SK-N-SH (cell line): ENCODE measurements at regions not wholly inside any gene's neighbourhood (a gene's known extent, or its start where the extent isn't known, plus 50 kb on each side); places are given as distances from the start of the nearest gene placed in this dataset.
A peak's percentile ranks its signal among the peaks of the same experiment; 100 is the strongest.

Experiments used
- CTCF ChIA-PET: fragments of 300-600, 350-600 bp; formaldehyde crosslinking; extraction: SDS; loops from one replicate; lab custom pipeline; 2021; lab: Yijun Ruan, JAX
- POLR2A ChIA-PET: fragments of 350-600 bp; sonication (Branson Sonifier 250); formaldehyde crosslinking; extraction: SDS; loops from one replicate; lab custom pipeline; 2020; ENCODE audit warnings: antibody characterized with exemption, inconsistent platforms; lab: Yijun Ruan, JAX
- DNase-seq: peaks from one replicate; pipeline ENCODE4 v3.0.0; 2012
- H2AFZ ChIP-seq: fragments of 200-600 bp; sonication (generic); 2 replicates; pipeline ENCODE4 v1.8.1; 2016; ENCODE audit warnings: antibody characterized with exemption, mild to moderate bottlenecking, low read depth
- H3F3A ChIP-seq: fragments of 200-600 bp; sonication (generic); replicated peaks from 2 replicates; pipeline ENCODE3; 2016; ENCODE audit warnings: antibody characterized with exemption, mild to moderate bottlenecking; ENCODE audit not compliant: insufficient read depth
- H3K27ac ChIP-seq, 2 experiments: fragments of 200-500 bp in 1 of 2; fragments of 200-600 bp in 1 of 2; sonication (Bioruptor generic) in 1 of 2; sonication (generic), shearing (Covaris generic) in 1 of 2; 2 replicates each; pipeline versions ENCODE4 v1.5.1 to v1.6.1; 2014 to 2016; ENCODE audit warnings: low read depth in 2 of 2, inconsistent platforms in 1 of 2, low read length in 1 of 2, mild to moderate bottlenecking in 1 of 2, mixed read lengths in 1 of 2
- H3K27me3 ChIP-seq: fragments of 200-600 bp; sonication (generic), shearing (Covaris generic); 2 replicates; pipeline ENCODE4 v1.6.1; 2016; ENCODE audit warnings: mixed run types; ENCODE audit not compliant: insufficient read depth
- H3K36me3 ChIP-seq, 2 experiments: fragments of 200-500 bp in 1 of 2; fragments of 200-600 bp in 1 of 2; sonication (Bioruptor generic) in 1 of 2; sonication (generic) in 1 of 2; replicated peaks in 1 of 2; 2 replicates each; pipeline versions ENCODE3 to v1.5.1; 2014 to 2016; ENCODE audit warnings: low read length in 1 of 2, mild to moderate bottlenecking in 1 of 2; ENCODE audit not compliant: insufficient read depth in 2 of 2, control insufficient read depth in 1 of 2
- H3K4me1 ChIP-seq, 2 experiments: fragments of 200-500 bp in 1 of 2; fragments of 200-600 bp in 1 of 2; sonication (Bioruptor generic) in 1 of 2; sonication (generic), shearing (Covaris generic) in 1 of 2; 2 replicates each; pipeline versions ENCODE4 v1.5.1 to v1.6.1; 2014 to 2016; ENCODE audit warnings: low read depth in 1 of 2, low read length in 1 of 2, mixed run types in 1 of 2; ENCODE audit not compliant: insufficient read depth in 2 of 2, control insufficient read depth in 1 of 2
- H3K4me2 ChIP-seq: fragments of 200-600 bp; sonication (generic), shearing (Covaris generic); 2 replicates; pipeline ENCODE4 v1.6.1; 2017; ENCODE audit warnings: mixed run types
- H3K4me3 ChIP-seq, 2 experiments: fragments of 200-500 bp in 1 of 2; fragments of 200-600 bp in 1 of 2; sonication (Bioruptor generic) in 1 of 2; sonication (generic), shearing (Covaris generic) in 1 of 2; 2 replicates each; pipeline versions ENCODE4 v1.5.1 to v1.8.1; 2014 to 2016; ENCODE audit warnings: low read depth in 2 of 2, inconsistent platforms in 1 of 2, low read length in 1 of 2, mild to moderate bottlenecking in 1 of 2, mixed read lengths in 1 of 2, moderate library complexity in 1 of 2
- H3K79me2 ChIP-seq: fragments of 200-600 bp; sonication (generic); 2 replicates; pipeline ENCODE4 v1.8.1; 2017; ENCODE audit warnings: mild to moderate bottlenecking; ENCODE audit not compliant: insufficient read depth
- H3K9ac ChIP-seq: fragments of 200-600 bp; sonication (generic); 2 replicates; pipeline ENCODE4 v1.6.1; 2017; ENCODE audit warnings: mixed run types
- H3K9me2 ChIP-seq: fragments of 200-600 bp; sonication (generic); 2 replicates; pipeline ENCODE4 v1.6.1; 2017; ENCODE audit warnings: mixed run types
- H3K9me3 ChIP-seq: fragments of 200-600 bp; sonication (generic); 2 replicates; pipeline ENCODE4 v1.6.1; 2017; ENCODE audit warnings: mixed run types, mild to moderate bottlenecking, moderate library complexity
- H4K20me1 ChIP-seq: fragments of 200-600 bp; sonication (generic); 2 replicates; pipeline ENCODE4 v1.6.1; 2017; ENCODE audit warnings: mild to moderate bottlenecking, mixed run types; ENCODE audit not compliant: insufficient read depth
- CHD2 ChIP-seq: fragments of 150-350 bp; IDR thresholded peaks from 2 replicates; pipeline ENCODE4 v1.6.1; 2018; ENCODE audit warnings: low read length; ENCODE audit not compliant: partially characterized antibody
- CTCF ChIP-seq: fragments of 200-600 bp; sonication (generic); IDR thresholded peaks from 2 replicates; pipeline ENCODE4 v1.6.1; 2017; ENCODE audit warnings: antibody characterized with exemption, mild to moderate bottlenecking, moderate library complexity
- ELF1 ChIP-seq: IDR thresholded peaks from 2 replicates; pipeline ENCODE4 v1.4.0; 2012
- FOSL2 ChIP-seq: IDR thresholded peaks from 2 replicates; pipeline ENCODE4 v1.4.0; 2012; ENCODE audit warnings: low read depth, mild to moderate bottlenecking, moderate library complexity, borderline replicate concordance
- IRF3 ChIP-seq: fragments of 150-350 bp; IDR thresholded peaks from 2 replicates; pipeline ENCODE4 v1.6.1; 2016; ENCODE audit warnings: mild to moderate bottlenecking, low read depth, low read length
- MXI1 ChIP-seq: IDR thresholded peaks from 2 replicates; pipeline ENCODE4 v1.6.1; 2012; ENCODE audit warnings: mild to moderate bottlenecking, low read depth, low read length, improper control_type of control experiment
- RCOR1 ChIP-seq: fragments of 150-350 bp; IDR thresholded peaks from 2 replicates; pipeline ENCODE4 v1.6.1; 2017; ENCODE audit warnings: antibody characterized with exemption, low read length
- WGBS: methylation state at CpG from one replicate; pipeline ENCODE4 v1.1.6; 2017; ENCODE audit warnings: low lambda C conversion rate; 5-methylcytosine and 5-hydroxymethylcytosine counted together

DNA sequence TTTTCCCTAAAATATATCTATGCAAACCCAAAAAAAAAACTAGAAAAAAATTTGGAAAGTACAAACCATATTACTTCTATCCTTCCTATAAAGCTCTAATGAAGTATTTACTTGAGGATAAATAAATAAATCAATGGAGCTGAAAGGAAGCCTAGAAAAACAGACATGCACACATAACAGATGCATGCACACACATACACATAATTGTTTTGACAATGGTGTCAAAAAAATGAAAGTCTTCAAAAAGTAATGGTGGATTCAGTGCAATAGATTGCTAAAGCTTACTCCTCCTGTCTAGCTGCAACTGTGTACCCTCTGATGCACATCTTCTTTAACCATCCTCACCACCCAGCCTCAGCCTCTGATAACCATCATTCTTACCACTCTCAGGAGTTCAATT is 521.9 kb upstream of the RGS18 start:
- Histone ChIP-seq H3K9me2 (no peaks in the 10 kb centered on the region), H4K20me1 (no peaks in the 10 kb centered on the region), H3K4me3 (no peak overlapping the region), H3K9ac (no peak overlapping the region), H3K9me3 (no peaks in the 10 kb centered on the region), H2AFZ (no peak overlapping the region), H3K79me2 (no peaks in the 10 kb centered on the region), H3K27me3 (no peaks in the 10 kb centered on the region), H3F3A (no peaks in the 10 kb centered on the region), H3K36me3 (no peaks in the 10 kb centered on the region), H3K4me2 (no peak overlapping the region), H3K4me1 (no peaks in the 10 kb centered on the region), H3K27ac (no peak overlapping the region)
- no peak for TF ChIP-seq FOSL2
- TF ChIP-seq RCOR1 = no peak
- TF ChIP-seq IRF3 = no peak
- no peak for TF ChIP-seq MXI1
- CTCF ChIA-PET = no interaction called here
- POLR2A ChIA-PET = no interaction called here
- no peak for DNase-seq

DNA sequence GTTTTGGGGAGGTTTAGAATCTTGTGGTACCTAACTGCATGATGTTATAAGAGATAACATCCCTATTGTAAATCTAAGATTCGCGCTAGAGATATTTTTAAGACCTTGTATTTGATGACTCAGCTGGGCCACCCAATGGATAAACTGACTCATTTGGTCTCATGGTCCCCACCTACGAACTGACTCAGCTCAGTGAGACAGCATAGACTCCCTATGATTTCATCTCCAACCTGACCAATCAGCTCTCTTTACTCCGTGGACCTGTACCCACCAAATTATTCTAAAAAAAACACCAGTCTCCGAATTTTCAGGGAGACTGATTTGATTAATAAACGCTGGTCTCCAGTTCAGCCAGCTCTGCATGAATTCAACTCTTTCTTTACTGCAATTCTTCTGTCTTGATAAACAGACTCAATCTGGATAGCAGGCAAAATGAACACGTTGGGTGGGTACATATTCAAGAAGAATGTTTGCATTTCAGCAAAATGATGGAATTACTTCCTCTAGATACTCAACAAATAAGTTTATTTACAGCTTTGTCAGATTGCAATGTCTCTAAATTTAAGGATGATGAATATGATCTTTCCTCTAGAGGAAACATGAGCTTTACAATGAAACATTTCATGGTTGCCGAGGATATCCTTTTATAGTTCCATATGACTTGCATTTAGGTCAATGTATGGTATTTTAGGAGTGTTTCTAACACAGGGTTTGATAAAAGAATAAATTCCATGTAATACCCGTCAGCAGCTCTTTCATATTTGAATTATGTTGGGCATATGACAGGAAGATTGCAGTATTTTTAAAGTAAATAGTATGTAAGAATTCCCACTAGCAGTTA is 516.6 kb upstream of the RGS18 start:
- CTCF ChIA-PET = no interaction called here
- Histone ChIP-seq H3K4me2 (0 out of 2 replicates have a peak overlapping the region, but pooled peaks have one; percentile 19), H3K9me3 (no peaks in the 10 kb centered on the region), H3K36me3 (no peaks in the 10 kb centered on the region), H4K20me1 (no peaks in the 10 kb centered on the region), H3K9ac (no peak overlapping the region), H3K4me1 (no peaks in the 10 kb centered on the region; a peak in 1 of 4 replicates), H3K79me2 (no peaks in the 10 kb centered on the region), H3K27me3 (no peaks in the 10 kb centered on the region), H3K9me2 (no peaks in the 10 kb centered on the region; the same call in 1 of the 2 replicates), H3F3A (no peaks in the 10 kb centered on the region), H2AFZ (peak overlapping the region; percentile 19; the same call in 1 of the 2 replicates), H3K27ac (no peak overlapping the region), H3K4me3 (no peak overlapping the region)
- 11% methylated on average over 9 of the region's 9 CpGs for WGBS
- POLR2A ChIA-PET = no interaction called here
- no peak for DNase-seq
- TF ChIP-seq FOSL2 (peak; percentile 31; the same call in 1 of the 2 replicates), RCOR1 (no peak)

DNA sequence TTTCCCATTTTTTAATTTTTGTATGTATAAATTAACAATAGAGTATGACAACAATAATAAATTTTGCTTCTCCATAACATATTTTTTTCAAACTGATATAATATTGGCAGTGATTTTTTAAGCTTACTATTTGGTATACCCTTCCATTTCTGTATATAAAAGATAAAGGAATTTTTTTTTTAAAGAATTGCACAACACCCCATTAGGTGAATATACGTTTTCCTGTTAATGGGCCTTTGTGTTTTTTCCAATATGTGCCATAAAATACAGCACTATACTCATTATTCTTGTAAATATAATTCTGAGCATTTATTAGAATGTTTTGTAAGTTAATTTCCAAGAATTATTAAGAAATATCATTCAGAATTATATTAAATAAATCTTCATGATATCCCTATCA is 515.2 kb upstream of the RGS18 start:
- no peak overlapping the region for H3K27ac ChIP-seq
- H3K9ac ChIP-seq = no peak overlapping the region
- no peak for TF ChIP-seq ELF1
- no peak for TF ChIP-seq CTCF
- TF ChIP-seq CHD2 = no peak
- CTCF ChIA-PET = no interaction called here
- H3K4me1 ChIP-seq = no peaks in the 10 kb centered on the region; a peak in 1 of 4 replicates
- no peak overlapping the region for H2AFZ ChIP-seq
- DNase-seq = no peak
- no peak overlapping the region for H3K4me3 ChIP-seq
- no peaks in the 10 kb centered on the region for H3K27me3 ChIP-seq
- no peaks in the 10 kb centered on the region for H3K36me3 ChIP-seq
- POLR2A ChIA-PET = no interaction called here
- H3K79me2 ChIP-seq = no peaks in the 10 kb centered on the region
- no peak overlapping the region for H3K4me2 ChIP-seq
- no peaks in the 10 kb centered on the region for H3F3A ChIP-seq
- H3K9me3 ChIP-seq = no peaks in the 10 kb centered on the region
- 2% methylated on average over 1 of the region's 1 CpG for WGBS
- no peaks in the 10 kb centered on the region; the same call in 1 of the 2 replicates for H3K9me2 ChIP-seq
- no peaks in the 10 kb centered on the region for H4K20me1 ChIP-seq
